Neural crest cell (in vitro differentiated cells): ENCODE measurements at regions not wholly inside any gene's neighbourhood (a gene's known extent, or its start where the extent isn't known, plus 50 kb on each side); places are given as distances from the start of the nearest gene placed in this dataset.

Source experiments
- DNase-seq: peaks from one replicate; pipeline ENCODE4 v3.0.0; 2021; ENCODE audit warnings: low read depth, mixed read lengths, low spot score
- H3K27ac Mint-ChIP-seq: one replicate; pipeline ENCODE4 v1.8.0; 2021; ENCODE audit warnings: mild to moderate bottlenecking, mixed read lengths; ENCODE audit not compliant: unreplicated experiment
- H3K27me3 Mint-ChIP-seq: 2 replicates; pipeline ENCODE4 v1.8.0; 2021; ENCODE audit warnings: low read depth, mild to moderate bottlenecking, mixed read lengths
- H3K36me3 Mint-ChIP-seq: 2 replicates; pipeline ENCODE4 v1.8.0; 2021; ENCODE audit warnings: low read depth, mild to moderate bottlenecking, mixed read lengths
- H3K4me1 Mint-ChIP-seq: 2 replicates; pipeline ENCODE4 v1.8.0; 2021; ENCODE audit warnings: mixed read lengths
- H3K4me3 Mint-ChIP-seq: one replicate; pipeline ENCODE4 v1.8.0; 2021; ENCODE audit warnings: mild to moderate bottlenecking, mixed read lengths
- H3K9me3 Mint-ChIP-seq: 2 replicates; pipeline ENCODE4 v1.8.0; 2021; ENCODE audit warnings: mixed read lengths
- TF ChIP-seq, protein P1 (sequence below): fragments of 200-600 bp; sonication (generic); conservative IDR thresholded peaks from 2 replicates; pipeline ENCODE4 v1.5.0; 2021; ENCODE audit warnings: antibody characterized with exemption, mild to moderate bottlenecking

DNA sequence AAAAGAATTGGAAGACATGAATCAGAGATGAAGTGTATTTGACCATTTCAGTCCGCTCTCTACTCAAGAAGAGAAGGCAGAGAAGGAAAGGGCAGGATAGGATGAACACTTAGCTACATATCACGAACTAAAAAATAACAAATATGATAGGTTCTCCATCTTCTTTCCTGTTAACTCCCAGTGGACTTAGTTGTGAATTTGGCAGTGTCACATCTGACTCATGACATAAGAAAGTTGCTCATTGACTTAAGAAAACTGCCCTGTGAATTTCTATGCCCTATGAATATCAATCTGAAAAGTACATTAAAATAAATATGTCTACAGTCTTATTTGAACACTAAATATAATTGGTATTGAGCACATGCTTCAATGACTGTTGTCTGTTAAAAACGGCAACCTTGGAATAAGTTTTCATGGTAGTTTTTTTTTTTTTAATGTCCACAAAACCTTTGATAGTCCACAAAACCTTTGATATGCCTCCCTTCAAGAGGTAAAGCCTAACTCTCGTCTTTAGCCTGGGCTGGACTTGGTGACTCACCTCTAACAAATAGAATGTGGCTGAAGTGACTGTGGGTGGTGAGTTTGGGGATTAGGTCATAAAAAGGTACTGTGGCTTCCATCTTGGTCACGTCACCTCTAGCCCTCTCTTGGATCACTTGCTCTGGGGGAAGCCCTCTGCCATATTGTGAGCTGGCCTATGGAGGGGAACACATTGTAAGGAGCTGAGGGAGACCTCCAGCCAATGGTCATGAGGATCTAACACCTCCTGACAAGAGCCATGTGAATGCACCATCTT, 184.7 kb upstream of the S100G start:
- Mint-ChIP-seq H3K27me3 (no peaks in the 10 kb centered on the region), H3K36me3 (peaks cover 3% of the 10 kb centered on the region), H3K4me1 (no peaks in the 10 kb centered on the region), H3K9me3 (no peaks in the 10 kb centered on the region), H3K4me3 (no peak overlapping the region), H3K27ac (no peak overlapping the region)
- TF ChIP-seq, protein P1, sequence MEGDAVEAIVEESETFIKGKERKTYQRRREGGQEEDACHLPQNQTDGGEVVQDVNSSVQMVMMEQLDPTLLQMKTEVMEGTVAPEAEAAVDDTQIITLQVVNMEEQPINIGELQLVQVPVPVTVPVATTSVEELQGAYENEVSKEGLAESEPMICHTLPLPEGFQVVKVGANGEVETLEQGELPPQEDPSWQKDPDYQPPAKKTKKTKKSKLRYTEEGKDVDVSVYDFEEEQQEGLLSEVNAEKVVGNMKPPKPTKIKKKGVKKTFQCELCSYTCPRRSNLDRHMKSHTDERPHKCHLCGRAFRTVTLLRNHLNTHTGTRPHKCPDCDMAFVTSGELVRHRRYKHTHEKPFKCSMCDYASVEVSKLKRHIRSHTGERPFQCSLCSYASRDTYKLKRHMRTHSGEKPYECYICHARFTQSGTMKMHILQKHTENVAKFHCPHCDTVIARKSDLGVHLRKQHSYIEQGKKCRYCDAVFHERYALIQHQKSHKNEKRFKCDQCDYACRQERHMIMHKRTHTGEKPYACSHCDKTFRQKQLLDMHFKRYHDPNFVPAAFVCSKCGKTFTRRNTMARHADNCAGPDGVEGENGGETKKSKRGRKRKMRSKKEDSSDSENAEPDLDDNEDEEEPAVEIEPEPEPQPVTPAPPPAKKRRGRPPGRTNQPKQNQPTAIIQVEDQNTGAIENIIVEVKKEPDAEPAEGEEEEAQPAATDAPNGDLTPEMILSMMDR = no peak
- no peak for DNase-seq

DNA sequence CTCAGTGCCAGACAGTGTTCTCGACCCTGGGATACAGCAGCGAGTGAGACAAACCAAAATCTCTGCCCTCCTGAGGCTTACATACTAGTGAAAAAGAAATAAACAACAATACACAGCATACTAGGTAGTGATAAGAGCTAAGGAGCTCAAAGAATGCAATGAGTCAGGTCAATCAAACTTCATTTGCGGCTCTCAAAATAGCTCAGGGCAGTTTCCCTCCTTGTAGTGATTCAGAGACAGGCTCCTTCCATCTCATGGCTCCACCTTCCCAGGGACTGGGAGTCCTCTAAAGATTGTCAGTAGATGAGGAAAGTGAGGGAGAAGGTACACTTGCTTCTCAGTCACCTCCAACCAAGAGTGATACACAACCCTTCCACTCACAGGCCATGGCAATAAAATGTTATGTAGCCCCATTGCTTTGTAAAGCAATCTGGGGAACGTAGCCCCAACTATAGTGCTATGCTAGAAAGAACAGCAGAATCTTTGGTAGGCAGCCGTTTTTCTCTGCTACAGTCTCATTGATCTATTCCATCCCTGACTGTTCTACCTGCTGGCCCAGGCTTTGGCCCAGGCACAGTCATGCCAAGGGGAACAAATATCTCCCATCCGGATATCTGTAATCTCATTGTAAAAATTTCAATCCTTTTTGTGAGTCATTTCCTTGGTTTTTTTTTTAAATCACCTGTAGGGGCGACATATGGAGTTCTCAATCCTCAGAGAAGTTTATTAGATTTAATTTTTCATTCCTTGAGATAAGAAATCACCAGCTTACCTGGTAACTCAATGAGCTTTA, 183.1 kb upstream of the S100G start:
- TF ChIP-seq, protein P1 = no peak
- Mint-ChIP-seq H3K36me3 (no peaks in the 10 kb centered on the region), H3K4me1 (no peaks in the 10 kb centered on the region), H3K4me3 (no peak overlapping the region), H3K27me3 (no peaks in the 10 kb centered on the region), H3K27ac (no peak overlapping the region), H3K9me3 (no peaks in the 10 kb centered on the region)
- no peak for DNase-seq

DNA sequence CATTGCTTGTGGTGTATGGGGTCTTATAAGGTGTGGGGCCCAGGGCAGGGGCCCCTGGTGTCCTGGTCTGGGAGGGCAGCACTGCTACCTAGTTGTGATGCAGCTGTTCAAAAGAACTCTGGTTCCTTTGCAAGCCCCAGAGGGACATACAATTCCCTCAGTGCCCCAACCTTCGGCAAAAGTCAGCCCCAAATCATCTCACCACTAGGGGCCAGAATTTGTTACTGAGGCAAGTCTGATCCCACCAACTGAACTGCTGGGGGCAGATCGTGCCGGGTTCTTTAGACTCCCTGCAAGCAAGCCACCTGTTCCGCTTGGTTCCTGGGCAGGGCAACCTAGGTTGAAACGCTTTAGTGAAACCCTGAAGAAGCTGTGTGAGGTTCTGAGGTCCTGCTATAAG, 180.1 kb upstream of the S100G start:
- H3K27me3 Mint-ChIP-seq = no peaks in the 10 kb centered on the region
- no peak overlapping the region for H3K27ac Mint-ChIP-seq
- H3K36me3 Mint-ChIP-seq = no peaks in the 10 kb centered on the region
- H3K4me3 Mint-ChIP-seq = no peak overlapping the region
- peaks cover 2% of the 10 kb centered on the region for H3K9me3 Mint-ChIP-seq
- no peaks in the 10 kb centered on the region for H3K4me1 Mint-ChIP-seq
- no peak for DNase-seq
- TF ChIP-seq, protein P1 = no peak

DNA sequence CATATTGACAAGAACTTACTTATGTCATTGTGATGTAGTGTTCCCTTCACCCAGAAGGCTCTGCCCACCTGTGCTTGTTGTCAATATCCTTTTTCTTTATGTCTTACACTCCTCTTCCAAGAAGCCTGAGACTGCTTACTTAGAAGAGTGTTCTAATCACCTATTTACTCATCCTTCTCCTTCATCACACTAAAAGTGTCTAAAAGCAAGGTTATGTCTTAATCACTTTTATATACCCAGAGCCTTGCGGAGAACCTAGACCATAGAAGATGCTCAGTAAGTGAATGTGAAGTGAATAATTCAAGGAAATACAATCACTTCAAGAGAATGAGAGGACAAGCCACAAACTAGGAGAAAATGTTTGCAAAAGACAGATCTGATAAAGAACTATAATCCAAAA, 177.6 kb upstream of the S100G start:
- Mint-ChIP-seq H3K27ac (no peak overlapping the region), H3K9me3 (peaks cover 5% of the 10 kb centered on the region), H3K4me3 (no peak overlapping the region), H3K4me1 (no peaks in the 10 kb centered on the region), H3K36me3 (no peaks in the 10 kb centered on the region), H3K27me3 (no peaks in the 10 kb centered on the region)
- DNase-seq = no peak
- TF ChIP-seq, protein P1 = no peak

DNA sequence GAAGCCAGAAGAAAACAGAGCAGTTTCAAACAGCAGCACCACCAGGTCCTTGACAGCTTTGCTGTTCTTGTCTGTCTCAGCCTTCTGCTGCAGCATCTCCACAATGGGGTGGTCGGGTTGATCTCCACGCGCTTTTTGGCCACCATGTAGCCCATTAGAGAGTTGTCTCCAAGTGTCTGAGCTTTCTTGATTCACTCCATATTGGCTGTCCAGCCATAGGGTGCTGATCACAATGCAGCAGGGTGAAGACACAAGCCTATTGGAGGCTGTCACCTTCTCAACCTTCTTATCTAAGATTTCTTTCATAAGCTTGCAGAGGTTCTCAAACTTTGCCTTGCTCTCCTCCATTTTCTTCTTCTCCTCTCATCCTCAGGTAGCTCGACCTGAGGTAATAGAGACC, 175.4 kb upstream of the S100G start:
- no peaks in the 10 kb centered on the region for H3K36me3 Mint-ChIP-seq
- no peak for DNase-seq
- no peaks in the 10 kb centered on the region for H3K4me1 Mint-ChIP-seq
- peaks cover 7% of the 10 kb centered on the region for H3K9me3 Mint-ChIP-seq
- H3K27me3 Mint-ChIP-seq = no peaks in the 10 kb centered on the region
- no peak overlapping the region for H3K4me3 Mint-ChIP-seq
- TF ChIP-seq, protein P1 = no peak
- H3K27ac Mint-ChIP-seq = no peak overlapping the region
